ENCODE measurements at regions not wholly inside any gene's neighbourhood (a gene's known extent, or its start where the extent isn't known, plus 50 kb on each side); places are given as distances from the start of the nearest gene placed in this dataset.

GRCh38 chr11:45354976-45355705, 69.0 kb upstream of the SYT13 start:
- TF ChIP-seq CTCF (conservative IDR thresholded peaks at IDR 0.05): no peak
- TF ChIP-seq EZH2 (IDR thresholded peaks at IDR 0.05; ENCODE audit: low read depth): no peak

Data from PC-9 (cell line).